Thyroid gland (tissue), 4 donors: ENCODE measurements at regions not wholly inside any gene's neighbourhood (a gene's known extent, or its start where the extent isn't known, plus 50 kb on each side); places are given as distances from the start of the nearest gene placed in this dataset.

Experiments
- CTCF ChIP-seq, 6 experiments: fragments of 200-600 bp in 3 of 6; fragments of 450-650 bp in 3 of 6; sonication (generic) in 3 of 6; IDR thresholded peaks; one replicate each; pipeline ENCODE4 v1.5.1; 2016 to 2019; ENCODE audit warnings: antibody characterized with exemption in 6 of 6, mild to moderate bottlenecking in 2 of 6, inconsistent platforms in 1 of 6, moderate library complexity in 1 of 6
- POLR2A ChIP-seq, 2 donors: fragments of 450-650 bp; IDR thresholded peaks; one replicate each; pipeline ENCODE4 v1.6.1; 2017; ENCODE audit warnings: antibody characterized with exemption in 2 of 2, mild to moderate bottlenecking in 2 of 2, moderate library complexity in 1 of 2

GRCh38 chr11:7186190-7186589 is 65.5 kb upstream of the SYT9 start:
- TF ChIP-seq CTCF (IDR thresholded peaks at IDR 0.05): no peak
- no peak for TF ChIP-seq POLR2A (IDR thresholded peaks at IDR 0.05)
